ENCODE measurements at regions not wholly inside any gene's neighbourhood (a gene's known extent, or its start where the extent isn't known, plus 50 kb on each side); places are given as distances from the start of the nearest gene placed in this dataset.

DNA sequence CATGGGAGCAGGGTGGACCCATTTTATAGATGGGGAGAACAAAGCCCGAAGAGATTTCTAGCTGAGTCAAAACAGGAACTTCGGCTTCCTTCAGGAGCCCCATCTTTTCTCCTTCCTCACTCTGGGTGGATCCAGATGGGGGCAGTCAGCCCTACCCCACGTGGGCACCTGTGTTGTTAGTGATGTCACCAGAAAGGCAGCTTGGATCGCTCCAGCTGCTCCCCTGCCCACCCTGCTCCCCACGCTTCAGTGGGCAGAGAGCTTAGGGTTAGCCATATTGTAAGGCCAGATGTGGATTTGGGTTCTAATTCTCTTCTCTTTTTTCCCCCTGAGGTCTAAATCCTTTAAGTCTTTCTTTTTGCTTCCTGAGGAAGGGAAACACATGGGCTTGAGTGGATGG is 132.3 kb upstream of the PJA1 start:
- Histone ChIP-seq H3K4me1 (ENCODE audit: control insufficient read depth in 1 of 2, insufficient read depth in 1 of 2, low read depth in 1 of 2, low read length in 1 of 2) (no peaks in the 10 kb centered on the region), H3K9me3 (no peaks in the 10 kb centered on the region), H3K4me3 (ENCODE audit: low read depth in 1 of 2, low read length in 1 of 2) (no peak overlapping the region), H3K27ac (no peak overlapping the region), H3K36me3 (no peaks in the 10 kb centered on the region), H3K27me3 (no peaks in the 10 kb centered on the region)
- TF ChIP-seq, protein P1, sequence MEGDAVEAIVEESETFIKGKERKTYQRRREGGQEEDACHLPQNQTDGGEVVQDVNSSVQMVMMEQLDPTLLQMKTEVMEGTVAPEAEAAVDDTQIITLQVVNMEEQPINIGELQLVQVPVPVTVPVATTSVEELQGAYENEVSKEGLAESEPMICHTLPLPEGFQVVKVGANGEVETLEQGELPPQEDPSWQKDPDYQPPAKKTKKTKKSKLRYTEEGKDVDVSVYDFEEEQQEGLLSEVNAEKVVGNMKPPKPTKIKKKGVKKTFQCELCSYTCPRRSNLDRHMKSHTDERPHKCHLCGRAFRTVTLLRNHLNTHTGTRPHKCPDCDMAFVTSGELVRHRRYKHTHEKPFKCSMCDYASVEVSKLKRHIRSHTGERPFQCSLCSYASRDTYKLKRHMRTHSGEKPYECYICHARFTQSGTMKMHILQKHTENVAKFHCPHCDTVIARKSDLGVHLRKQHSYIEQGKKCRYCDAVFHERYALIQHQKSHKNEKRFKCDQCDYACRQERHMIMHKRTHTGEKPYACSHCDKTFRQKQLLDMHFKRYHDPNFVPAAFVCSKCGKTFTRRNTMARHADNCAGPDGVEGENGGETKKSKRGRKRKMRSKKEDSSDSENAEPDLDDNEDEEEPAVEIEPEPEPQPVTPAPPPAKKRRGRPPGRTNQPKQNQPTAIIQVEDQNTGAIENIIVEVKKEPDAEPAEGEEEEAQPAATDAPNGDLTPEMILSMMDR (IDR thresholded peaks at IDR 0.05), result no peak

DNA sequence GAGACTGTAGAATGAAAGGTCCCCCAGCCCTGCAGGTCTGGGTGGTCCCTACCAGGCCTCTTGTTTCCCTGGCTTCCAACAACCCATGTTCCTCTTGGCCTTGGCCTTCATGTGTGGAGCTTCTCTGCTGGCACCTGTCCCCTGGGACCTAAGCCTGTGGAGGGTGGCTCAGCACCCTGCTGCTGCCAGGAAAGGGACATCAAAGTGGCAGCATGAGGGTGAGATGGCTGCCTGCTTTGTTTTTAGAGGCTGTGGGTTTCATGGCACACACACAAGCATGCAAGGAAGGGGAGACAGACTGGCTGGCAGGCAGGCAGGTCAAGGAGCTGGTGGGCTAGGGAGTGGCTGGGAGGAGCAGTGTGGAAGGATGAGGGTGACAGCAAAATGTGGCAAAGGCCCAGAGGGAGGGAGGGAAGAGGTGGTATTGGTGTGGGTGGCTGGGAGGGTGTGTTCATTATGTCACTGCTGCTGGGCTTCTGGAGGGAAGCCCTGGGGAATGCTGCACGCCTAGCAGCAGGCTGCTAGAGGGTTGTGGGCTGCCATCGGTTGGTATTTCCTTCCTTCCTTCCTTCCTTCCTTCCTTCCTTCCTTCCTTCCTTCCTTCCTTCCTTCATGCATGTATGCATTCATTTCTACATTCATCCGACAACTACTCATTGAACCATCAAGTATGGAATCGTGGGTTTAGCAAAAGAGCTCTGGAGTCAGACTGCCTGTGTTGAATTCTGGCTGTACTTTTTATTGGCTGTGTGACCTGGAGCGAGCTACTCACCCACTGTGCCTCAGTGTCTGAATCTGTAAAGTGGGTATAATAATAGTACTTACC is 128.7 kb upstream of the PJA1 start:
- TF ChIP-seq, protein P1 (IDR thresholded peaks at IDR 0.05), result no peak
- Histone ChIP-seq H3K27ac (no peak overlapping the region), H3K36me3 (no peaks in the 10 kb centered on the region), H3K27me3 (no peaks in the 10 kb centered on the region), H3K4me3 (ENCODE audit: low read depth in 1 of 2, low read length in 1 of 2) (no peak overlapping the region), H3K4me1 (ENCODE audit: control insufficient read depth in 1 of 2, insufficient read depth in 1 of 2, low read depth in 1 of 2, low read length in 1 of 2) (no peaks in the 10 kb centered on the region), H3K9me3 (no peaks in the 10 kb centered on the region)

GRCh38 chrX:69291116-69291515 is 125.9 kb upstream of the PJA1 start:
- H3K9me3 ChIP-seq, result no peaks in the 10 kb centered on the region
- H3K4me3 ChIP-seq (ENCODE audit: low read depth in 1 of 2, low read length in 1 of 2), result no peak overlapping the region
- H3K36me3 ChIP-seq, result no peaks in the 10 kb centered on the region
- TF ChIP-seq, protein P1 (IDR thresholded peaks at IDR 0.05), result no peak
- H3K4me1 ChIP-seq (ENCODE audit: control insufficient read depth in 1 of 2, insufficient read depth in 1 of 2, low read depth in 1 of 2, low read length in 1 of 2), result peaks cover 0 to under 1% of the 10 kb centered on the region in 2 experiments
- no peak overlapping the region for H3K27ac ChIP-seq
- no peaks in the 10 kb centered on the region for H3K27me3 ChIP-seq

- H3K27me3 ChIP-seq, result no peaks in the 10 kb centered on the region
- H3K27ac ChIP-seq, result no peak overlapping the region
- peaks cover 0 to 7% of the 10 kb centered on the region in 2 experiments for H3K4me1 ChIP-seq (ENCODE audit: control insufficient read depth in 1 of 2, insufficient read depth in 1 of 2, low read depth in 1 of 2, low read length in 1 of 2)
- no peaks in the 10 kb centered on the region for H3K36me3 ChIP-seq
- H3K9me3 ChIP-seq, result no peaks in the 10 kb centered on the region
- H3K4me3 ChIP-seq (ENCODE audit: low read depth in 1 of 2, low read length in 1 of 2), result no peak overlapping the region
- TF ChIP-seq, protein P1 (IDR thresholded peaks at IDR 0.05), result no peak
Observed at GRCh38 chrX:69290292-69290691, 125.0 kb upstream of the PJA1 start.

DNA sequence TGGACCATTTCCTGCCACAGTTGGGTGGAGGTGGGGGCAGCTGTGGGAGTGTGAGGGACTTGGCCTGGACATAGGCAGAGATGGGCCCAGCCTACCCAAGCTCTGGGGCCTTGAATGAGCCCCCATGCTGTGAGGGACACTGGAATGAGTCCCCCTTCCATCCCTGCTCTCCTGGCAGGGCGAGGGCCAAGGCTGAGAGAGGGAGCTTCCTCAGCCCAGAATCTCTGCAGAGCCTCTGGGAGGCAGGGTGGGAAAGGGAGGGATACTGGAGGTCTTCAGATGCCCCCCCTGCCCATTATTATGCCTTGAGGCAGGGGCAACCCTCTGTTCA is 124.5 kb upstream of the PJA1 start:
- no peaks in the 10 kb centered on the region for H3K36me3 ChIP-seq
- H3K27ac ChIP-seq, result no peak overlapping the region
- TF ChIP-seq, protein P1 (IDR thresholded peaks at IDR 0.05), result no peak
- H3K27me3 ChIP-seq, result no peaks in the 10 kb centered on the region
- H3K9me3 ChIP-seq, result no peaks in the 10 kb centered on the region
- H3K4me3 ChIP-seq (ENCODE audit: low read depth in 1 of 2, low read length in 1 of 2), result no peak overlapping the region
- H3K4me1 ChIP-seq (ENCODE audit: control insufficient read depth in 1 of 2, insufficient read depth in 1 of 2, low read depth in 1 of 2, low read length in 1 of 2), result peaks cover 0 to 7% of the 10 kb centered on the region in 2 experiments

All from neutrophil (primary cell).